DOHH2 (cell line): ENCODE measurements at regions not wholly inside any gene's neighbourhood (a gene's known extent, or its start where the extent isn't known, plus 50 kb on each side); places are given as distances from the start of the nearest gene placed in this dataset.
A peak's percentile ranks its signal among the peaks of the same experiment; 100 is the strongest.

Experiments used
- H3F3A ChIP-seq: fragments of 200-600 bp; sonication (generic), shearing (Covaris generic); 2 replicates; pipeline ENCODE4 v1.6.0; 2016; ENCODE audit warnings: antibody characterized with exemption, mild to moderate bottlenecking; ENCODE audit not compliant: control insufficient read depth, insufficient read depth
- H3K27ac ChIP-seq: fragments of 200-600 bp; sonication (generic); 2 replicates; pipeline ENCODE4 v1.5.1; 2014; ENCODE audit warnings: low read depth, mild to moderate bottlenecking, low read length, moderate library complexity
- H3K27me3 ChIP-seq: fragments of 200-600 bp; sonication (generic); 2 replicates; pipeline ENCODE4 v1.6.1; 2014; ENCODE audit warnings: mild to moderate bottlenecking, low read length, mixed read lengths; ENCODE audit not compliant: control insufficient read depth
- H3K36me3 ChIP-seq: fragments of 200-600 bp; sonication (generic); 2 replicates; pipeline ENCODE4 v1.6.1; 2014; ENCODE audit warnings: mild to moderate bottlenecking, low read length, moderate library complexity, mixed read lengths; ENCODE audit not compliant: control insufficient read depth
- H3K4me1 ChIP-seq: fragments of 200-600 bp; sonication (generic); 2 replicates; pipeline ENCODE4 v1.6.1; 2014; ENCODE audit warnings: mild to moderate bottlenecking, low read length, mixed read lengths; ENCODE audit not compliant: control insufficient read depth
- H3K4me2 ChIP-seq: fragments of 200-600 bp; sonication (generic); 2 replicates; pipeline ENCODE4 v1.6.0; 2014; ENCODE audit warnings: mild to moderate bottlenecking, low read length, moderate library complexity
- H3K4me3 ChIP-seq: fragments of 200-600 bp; sonication (generic); 2 replicates; pipeline ENCODE4 v1.5.1; 2014; ENCODE audit warnings: mild to moderate bottlenecking, low read length, mixed read lengths
- H3K79me2 ChIP-seq: fragments of 200-600 bp; sonication (generic); 2 replicates; pipeline ENCODE4 v1.6.1; 2014; ENCODE audit warnings: mild to moderate bottlenecking, low read length, mixed read lengths; ENCODE audit not compliant: control insufficient read depth
- H3K9me2 ChIP-seq: fragments of 200-600 bp; sonication (generic); replicated peaks from 2 replicates; pipeline ENCODE4 v1.6.1; 2014; ENCODE audit warnings: mild to moderate bottlenecking, low read length, mixed read lengths; ENCODE audit not compliant: control insufficient read depth
- H3K9me3 ChIP-seq: fragments of 200-600 bp; sonication (generic); 2 replicates; pipeline ENCODE4 v1.6.1; 2014; ENCODE audit warnings: antibody characterized with exemption, low read length, mixed read lengths; ENCODE audit not compliant: control insufficient read depth, insufficient read depth
- H4K20me1 ChIP-seq: fragments of 200-600 bp; sonication (generic); 2 replicates; pipeline ENCODE4 v1.6.0; 2014; ENCODE audit warnings: low read depth, mild to moderate bottlenecking, antibody characterized with exemption, low read length, moderate library complexity; ENCODE audit not compliant: control insufficient read depth, insufficient read depth
- CTCF ChIP-seq: fragments of 200-600 bp; sonication (generic); IDR thresholded peaks from one replicate; pipeline ENCODE4 v1.5.1; 2014; ENCODE audit warnings: antibody characterized with exemption, mild to moderate bottlenecking, low read depth, low read length; ENCODE audit not compliant: poor library complexity, severe bottlenecking
- EZH2phosphoT487 ChIP-seq: fragments of 200-600 bp; sonication (generic); IDR thresholded peaks from 2 replicates; pipeline ENCODE4 v1.6.1; 2017; ENCODE audit warnings: borderline replicate concordance, mild to moderate bottlenecking, antibody characterized with exemption, low read length, moderate library complexity, mixed read lengths

DNA sequence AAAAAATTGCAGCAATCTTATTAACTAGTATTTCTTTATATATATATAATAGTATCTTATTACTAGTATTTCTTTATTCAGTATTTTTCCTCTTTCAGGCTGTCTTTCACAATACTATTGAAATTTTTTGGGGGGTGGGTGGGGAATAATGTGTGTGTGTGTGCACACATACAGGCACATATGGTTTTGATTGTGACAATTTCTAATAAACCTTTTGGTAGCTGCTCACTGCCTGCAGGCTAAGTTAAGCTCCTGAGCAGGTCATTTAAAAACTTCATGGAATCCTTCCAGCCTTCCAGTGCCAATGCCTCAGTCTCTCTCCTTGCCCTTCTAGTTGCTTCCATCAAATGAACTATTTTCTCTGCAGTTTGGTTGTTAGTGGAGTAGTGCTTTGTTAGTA lies 490.1 kb downstream of the PCNX1 start:
- Histone ChIP-seq H3K27me3 (no peaks in the 10 kb centered on the region), H3K4me2 (no peak overlapping the region), H3K79me2 (peaks cover 50% of the 10 kb centered on the region), H4K20me1 (peaks cover 3% of the 10 kb centered on the region; the same call in 1 of the 2 replicates), H3F3A (peaks cover 6% of the 10 kb centered on the region; the same call in 1 of the 2 replicates), H3K36me3 (no peaks in the 10 kb centered on the region), H3K9me3 (no peaks in the 10 kb centered on the region), H3K4me1 (peaks cover 32% of the 10 kb centered on the region), H3K4me3 (no peak overlapping the region), H3K9me2 (no peaks in the 10 kb centered on the region), H3K27ac (no peak overlapping the region)
- TF ChIP-seq EZH2phosphoT487 (no peak), CTCF (no peak)

- peaks cover 3% of the 10 kb centered on the region; the same call in 1 of the 2 replicates for H4K20me1 ChIP-seq
- H3K9me2 ChIP-seq, result no peaks in the 10 kb centered on the region
- peaks cover 6% of the 10 kb centered on the region; the same call in 1 of the 2 replicates for H3F3A ChIP-seq
- H3K9me3 ChIP-seq, result no peaks in the 10 kb centered on the region
- peak overlapping the region; percentile 7; the same call in 1 of the 2 replicates for H3K4me3 ChIP-seq
- H3K79me2 ChIP-seq, result peaks cover 42% of the 10 kb centered on the region
- H3K4me2 ChIP-seq, result peak overlapping the region; percentile 50
- H3K27me3 ChIP-seq, result no peaks in the 10 kb centered on the region
- H3K4me1 ChIP-seq, result peaks cover 26% of the 10 kb centered on the region
- no peaks in the 10 kb centered on the region for H3K36me3 ChIP-seq
- peak overlapping the region; percentile 44 for H3K27ac ChIP-seq
- TF ChIP-seq EZH2phosphoT487 (no peak), CTCF (no peak)
Measured at GRCh38 chr14:71398450-71398849, 491.2 kb downstream of the PCNX1 start.

DNA sequence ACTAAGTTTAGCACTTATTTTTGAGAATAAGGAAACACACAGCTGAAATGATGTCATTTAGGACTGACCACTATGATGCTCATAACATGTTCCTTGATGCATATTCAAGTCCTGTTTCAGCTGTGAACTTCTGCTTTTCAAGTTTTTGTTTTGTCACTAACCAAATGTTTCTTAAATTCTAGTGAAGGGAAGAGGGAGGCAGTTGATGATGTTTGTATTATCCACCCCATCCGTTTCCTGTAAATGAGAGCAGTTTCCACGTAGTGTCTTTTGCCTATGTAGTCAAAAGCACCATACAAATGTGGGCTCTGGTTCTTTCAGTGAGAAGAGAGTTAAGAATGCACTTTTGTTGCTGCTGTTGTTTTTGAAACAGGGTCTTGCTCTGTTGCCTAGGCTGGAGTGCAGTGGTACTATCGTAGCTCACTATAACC lies 491.8 kb downstream of the PCNX1 start:
- peak overlapping the region; percentile 4; the same call in 1 of the 2 replicates for H3K4me3 ChIP-seq
- no peaks in the 10 kb centered on the region for H3K9me3 ChIP-seq
- H3K27me3 ChIP-seq, result no peaks in the 10 kb centered on the region
- peaks cover 3% of the 10 kb centered on the region; the same call in 1 of the 2 replicates for H4K20me1 ChIP-seq
- H3K27ac ChIP-seq, result peak overlapping the region; percentile 44
- peaks cover 26% of the 10 kb centered on the region for H3K4me1 ChIP-seq
- H3K79me2 ChIP-seq, result peaks cover 38% of the 10 kb centered on the region
- TF ChIP-seq CTCF (no peak), EZH2phosphoT487 (no peak)
- H3F3A ChIP-seq, result peaks cover 6% of the 10 kb centered on the region; the same call in 1 of the 2 replicates
- peak overlapping the region; percentile 50 for H3K4me2 ChIP-seq
- no peaks in the 10 kb centered on the region for H3K36me3 ChIP-seq
- H3K9me2 ChIP-seq, result no peaks in the 10 kb centered on the region
